Esophagus muscularis mucosa (tissue), 4 donors: ENCODE measurements at regions not wholly inside any gene's neighbourhood (a gene's known extent, or its start where the extent isn't known, plus 50 kb on each side); places are given as distances from the start of the nearest gene placed in this dataset.

Source experiments
- CTCF ChIP-seq, 3 experiments: fragments of 200-600 bp in 2 of 3; fragments of 450-650 bp in 1 of 3; sonication (generic) in 2 of 3; IDR thresholded peaks; one replicate each; pipeline ENCODE4 v1.5.1; 2017 to 2019; ENCODE audit warnings: antibody characterized with exemption in 3 of 3, mild to moderate bottlenecking in 2 of 3, moderate library complexity in 1 of 3
- EP300 ChIP-seq: sonication (generic); formaldehyde crosslinking; IDR thresholded peaks from one replicate; pipeline ENCODE4 v1.6.1; 2017; ENCODE audit warnings: antibody characterized with exemption
- POLR2A ChIP-seq: fragments of 450-650 bp; IDR thresholded peaks from one replicate; pipeline ENCODE4 v1.6.1; 2017; ENCODE audit warnings: antibody characterized with exemption, moderate library complexity, mild to moderate bottlenecking, low read depth
- POLR2AphosphoS5 ChIP-seq, 2 donors: sonication (generic); formaldehyde crosslinking; IDR thresholded peaks; one replicate each; pipeline ENCODE4 v1.6.1; 2017; ENCODE audit warnings: antibody characterized with exemption in 2 of 2

- TF ChIP-seq POLR2A = no peak
- TF ChIP-seq CTCF (IDR thresholded peaks at IDR 0.05) = no peak
- no peak for TF ChIP-seq POLR2AphosphoS5 (IDR thresholded peaks at IDR 0.05)
- TF ChIP-seq EP300 = no peak
Observed at GRCh38 chr10:6726924-6727323, 146.8 kb upstream of the PRKCQ start.
